ENCODE measurements at regions not wholly inside any gene's neighbourhood (a gene's known extent, or its start where the extent isn't known, plus 50 kb on each side); places are given as distances from the start of the nearest gene placed in this dataset.
"Not testable (repeated sequence)": the region's sequence is repeated elsewhere in the genome, so short reads cannot be mapped to it uniquely, and the experiment has no call there.

DNA sequence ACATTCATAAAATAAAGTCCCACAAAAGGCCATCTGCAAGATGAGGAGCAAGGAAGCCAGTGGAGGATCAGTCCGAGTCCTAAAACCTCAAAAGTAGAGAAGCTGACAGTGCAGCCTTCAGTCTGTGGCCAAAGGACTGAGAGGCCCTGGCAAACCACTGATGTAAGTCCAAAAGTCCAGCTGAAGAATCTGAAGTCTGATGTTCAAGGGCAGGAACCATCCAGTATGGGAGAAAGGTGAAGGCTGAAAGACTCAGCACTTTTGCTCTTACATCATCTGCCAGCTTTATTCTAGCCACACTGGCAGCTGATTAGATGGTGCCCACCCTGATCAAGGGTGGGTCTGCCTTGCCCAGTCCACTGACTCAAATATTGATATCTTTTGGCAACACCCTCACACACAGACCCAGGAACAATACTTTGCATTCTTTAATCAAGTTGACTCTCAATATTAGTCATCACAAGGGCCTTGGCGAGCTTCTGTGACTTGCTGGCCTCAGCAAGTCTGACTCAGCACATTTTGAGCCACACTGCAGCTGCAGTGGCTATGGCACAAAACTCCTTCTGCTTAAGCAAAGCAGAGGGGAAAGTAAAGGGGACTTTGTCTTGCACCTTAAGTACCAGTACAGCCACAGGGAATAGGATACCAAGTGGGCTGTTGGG lies 1370.3 kb upstream of the CITED2 start:
- in situ Hi-C loops (cut with HindIII; ENCODE audit: low sequenced_read_pairs) = no loop called here

DNA sequence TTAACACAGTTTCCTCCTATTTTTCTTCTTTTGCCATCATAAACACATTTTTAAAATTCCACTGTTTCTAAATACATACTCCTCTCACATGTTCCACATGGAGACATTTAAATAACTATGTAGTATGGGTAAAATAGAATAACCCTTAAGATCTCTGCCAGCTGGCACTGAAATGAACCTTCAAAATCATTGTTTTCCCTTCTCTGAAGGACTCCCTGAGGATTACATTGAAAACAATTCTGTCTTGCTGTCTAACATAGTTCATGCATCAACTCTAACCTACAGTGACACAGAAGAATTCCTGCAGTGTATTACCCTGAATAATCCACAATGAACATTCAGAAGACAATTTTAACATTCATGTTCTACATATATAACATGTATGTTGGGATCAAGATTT lies 1361.8 kb upstream of the CITED2 start:
- in situ Hi-C loops (cut with HindIII; ENCODE audit: low sequenced_read_pairs) = no loop called here

DNA sequence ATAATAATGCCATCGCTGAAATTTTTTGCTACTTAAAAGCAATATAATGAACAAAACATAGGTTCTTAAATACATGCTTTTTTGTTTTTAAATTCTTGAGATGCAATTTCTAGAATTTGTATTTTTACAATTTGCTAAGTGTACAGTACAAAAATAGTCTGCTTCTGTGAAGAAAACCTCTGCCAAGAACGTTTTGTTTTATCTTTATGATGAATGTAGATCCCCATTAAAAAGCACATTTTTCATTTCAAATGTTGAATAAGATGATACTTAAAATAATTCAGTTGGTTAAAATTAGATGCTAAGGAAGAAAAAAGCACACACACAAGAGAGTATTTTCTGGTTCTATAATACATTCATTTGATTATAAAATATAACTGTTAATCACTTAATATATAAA lies 1358.5 kb upstream of the CITED2 start:
- in situ Hi-C loops (cut with HindIII; ENCODE audit: low sequenced_read_pairs) = no loop called here

DNA sequence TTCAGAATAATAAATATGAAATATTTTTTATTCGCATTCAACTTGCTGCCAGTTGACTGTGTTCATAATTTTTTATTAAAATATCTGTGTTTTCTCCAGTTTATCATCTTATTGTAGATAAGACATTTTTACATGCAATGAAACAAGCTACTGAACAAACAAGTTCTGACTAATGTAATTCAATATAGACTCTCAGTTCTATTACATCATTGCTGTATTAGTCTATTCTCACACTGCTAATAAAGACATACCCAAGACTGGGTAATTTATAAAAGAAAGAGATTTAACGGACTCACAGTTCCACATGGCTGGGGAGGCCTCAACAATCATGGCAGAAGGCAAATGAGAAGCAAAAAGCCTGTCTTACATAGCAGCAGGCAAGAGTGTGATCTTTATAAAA lies 1357.7 kb upstream of the CITED2 start:
- in situ Hi-C loops (cut with HindIII; ENCODE audit: low sequenced_read_pairs) = no loop called here

DNA sequence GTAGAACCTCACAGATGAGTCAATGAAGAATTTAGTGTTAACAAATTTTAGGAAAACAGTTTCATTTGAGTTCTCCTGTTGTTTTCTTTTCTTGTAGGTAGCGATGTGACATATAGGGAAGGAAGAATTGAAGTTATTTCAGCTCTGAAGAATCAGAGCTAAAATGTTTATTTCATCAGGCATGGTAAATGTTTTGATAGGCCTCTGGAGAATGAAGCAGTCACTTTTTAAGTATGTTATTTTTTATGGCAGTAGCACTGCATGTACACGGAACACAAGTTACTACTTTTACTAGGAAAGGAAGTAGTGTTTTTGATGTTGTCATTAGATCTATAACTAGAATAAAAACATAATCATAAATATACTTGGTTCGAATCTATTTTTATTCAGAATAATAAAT lies 1357.3 kb upstream of the CITED2 start:
- in situ Hi-C loops (cut with HindIII; ENCODE audit: low sequenced_read_pairs) = no loop called here

DNA sequence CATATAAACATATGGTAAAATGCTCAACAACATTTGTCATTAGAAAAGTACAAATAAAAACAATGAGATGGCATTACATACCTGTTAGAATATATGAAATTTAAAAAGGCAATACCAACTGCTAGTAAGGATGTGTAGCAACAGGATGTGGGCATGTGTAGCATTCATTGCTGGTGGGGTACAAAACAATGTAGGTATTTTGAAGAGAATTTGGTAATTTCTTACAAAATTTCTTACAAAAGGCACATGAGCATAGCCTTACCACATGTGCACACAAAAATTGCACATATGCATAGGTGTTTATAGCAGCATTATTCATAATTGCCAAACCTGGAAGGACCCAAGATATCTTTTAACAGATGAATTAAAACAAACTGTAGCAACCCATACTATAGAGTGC lies 1355.1 kb upstream of the CITED2 start:
- in situ Hi-C loops (cut with HindIII; ENCODE audit: low sequenced_read_pairs) = no loop called here

DNA sequence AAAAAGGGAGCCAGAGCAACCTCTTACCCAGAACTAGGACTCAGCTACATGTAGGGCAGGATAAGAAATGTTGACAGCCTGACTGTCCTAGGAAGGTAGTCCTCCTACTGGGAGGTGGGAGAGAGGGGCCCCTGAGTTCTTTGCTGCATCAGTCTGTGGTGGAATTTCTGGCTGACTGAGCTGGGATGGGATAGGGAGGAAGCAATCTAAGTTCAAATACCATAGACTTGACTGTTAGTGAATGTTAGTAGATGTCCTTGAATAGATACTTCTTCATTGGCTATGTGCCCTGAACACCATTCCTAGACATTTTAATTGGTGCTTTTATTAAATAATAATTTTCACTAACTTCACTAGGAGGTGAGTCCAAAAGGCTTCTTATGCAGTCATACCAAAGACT lies 1343.6 kb upstream of the CITED2 start:
- in situ Hi-C loops (cut with HindIII; ENCODE audit: low sequenced_read_pairs) = no loop called here

DNA sequence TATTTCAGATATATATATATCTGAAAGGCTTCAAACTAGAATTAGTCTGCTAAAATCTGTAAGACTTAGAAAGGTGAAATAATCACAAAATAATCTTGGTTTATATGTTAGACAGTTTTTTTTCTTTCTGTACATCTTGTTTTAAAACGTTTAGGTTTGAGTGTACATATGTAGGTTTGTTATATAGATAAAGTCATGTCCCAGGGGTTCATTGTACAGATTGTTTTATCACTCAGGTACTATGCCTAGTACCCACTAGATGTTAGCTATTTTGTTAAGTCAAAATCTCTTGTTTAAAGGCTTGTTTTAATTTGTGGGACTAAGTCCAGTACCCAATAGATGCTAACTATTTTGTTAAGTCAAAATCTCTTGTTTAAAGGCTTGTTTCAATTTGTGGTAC lies 1339.0 kb upstream of the CITED2 start:
- in situ Hi-C loops (cut with HindIII; ENCODE audit: low sequenced_read_pairs) = no loop called here

DNA sequence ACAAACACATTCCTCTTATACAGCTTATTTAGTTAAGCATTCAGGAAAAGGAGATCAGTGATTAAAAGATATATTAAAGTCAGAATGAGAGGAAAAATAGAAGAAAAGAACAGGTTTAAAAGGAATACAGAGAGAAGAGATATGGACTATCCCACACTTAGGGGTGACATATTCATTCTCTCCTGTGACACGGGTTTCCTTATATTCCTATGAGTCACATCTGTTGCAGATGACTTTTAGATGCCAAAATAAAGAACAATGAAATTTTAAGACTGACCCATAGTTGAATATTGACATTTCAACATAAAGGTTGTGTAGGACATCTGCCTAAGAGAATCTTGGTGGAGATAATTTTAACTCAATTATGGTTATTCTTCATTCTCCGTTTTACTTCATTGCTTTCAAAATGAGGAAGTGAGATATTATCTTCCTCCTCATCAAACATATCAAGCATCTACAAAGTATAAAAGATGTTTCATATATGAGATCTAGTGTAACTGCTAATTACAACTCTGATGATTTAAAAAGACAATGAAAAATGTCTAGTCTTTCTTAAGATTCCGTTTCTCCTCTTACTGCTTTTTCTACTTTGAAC lies 1336.7 kb upstream of the CITED2 start:
- in situ Hi-C loops (cut with HindIII; ENCODE audit: low sequenced_read_pairs) = no loop called here

DNA sequence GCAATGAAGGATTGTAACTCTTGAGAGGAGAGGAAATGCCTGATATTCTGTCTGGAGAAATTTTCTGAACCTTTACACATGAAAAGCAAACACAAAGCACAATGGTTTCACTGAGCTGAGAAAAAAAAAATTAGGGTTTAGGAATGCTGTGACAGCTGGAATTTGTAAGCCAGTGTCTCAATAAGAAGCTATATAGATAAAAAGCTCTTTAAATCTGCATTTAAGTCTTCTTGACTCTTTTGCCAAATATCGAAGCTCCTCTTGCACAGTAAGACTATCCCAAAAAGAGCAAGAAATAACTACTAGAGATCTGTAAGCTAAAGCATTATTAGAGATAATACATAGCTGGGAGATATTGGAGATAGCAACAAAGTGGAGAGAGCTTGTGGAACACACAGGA lies 1334.0 kb upstream of the CITED2 start:
- in situ Hi-C loops (cut with HindIII; ENCODE audit: low sequenced_read_pairs) = no loop called here

DNA sequence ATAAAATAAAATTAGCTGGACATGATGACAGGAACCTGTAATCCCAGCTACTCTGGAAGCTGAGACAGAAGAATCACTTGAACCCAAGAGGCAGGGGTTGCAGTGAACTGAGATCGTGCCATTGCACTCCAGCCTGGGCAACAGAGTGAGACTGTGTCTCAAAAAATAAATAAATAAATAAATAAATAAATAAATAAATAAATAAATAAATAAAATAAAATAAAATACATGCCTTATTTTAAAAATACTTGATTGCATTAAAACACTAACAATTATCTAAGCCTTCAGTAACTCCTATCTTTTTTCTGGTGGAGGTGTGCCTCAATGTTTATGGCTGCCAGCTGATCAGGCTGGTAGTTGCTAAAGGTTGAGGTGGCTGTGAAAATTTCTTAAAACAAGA lies 1329.6 kb upstream of the CITED2 start:
- in situ Hi-C loops (cut with HindIII; ENCODE audit: low sequenced_read_pairs) = not testable (repeated sequence)

DNA sequence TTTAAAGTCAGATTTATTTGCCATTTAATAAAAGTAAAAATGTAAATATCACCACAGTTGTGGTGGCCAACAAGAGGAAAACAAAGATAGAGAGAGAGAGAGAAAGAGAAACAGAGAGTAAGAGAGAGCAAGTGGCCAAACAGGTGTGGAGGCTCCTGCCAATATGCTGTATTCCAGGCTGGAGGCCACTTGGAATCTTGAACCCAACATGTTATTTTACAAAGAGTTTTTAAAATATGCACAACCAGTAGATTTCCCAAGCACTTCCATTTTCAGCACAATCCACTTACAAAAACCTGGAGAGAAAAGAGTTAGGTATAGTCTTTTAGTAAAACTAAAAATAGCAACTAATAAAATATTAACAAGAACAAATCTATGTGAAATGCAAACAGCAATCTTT lies 1323.1 kb upstream of the CITED2 start:
- in situ Hi-C loops (cut with HindIII; ENCODE audit: low sequenced_read_pairs) = no loop called here

DNA sequence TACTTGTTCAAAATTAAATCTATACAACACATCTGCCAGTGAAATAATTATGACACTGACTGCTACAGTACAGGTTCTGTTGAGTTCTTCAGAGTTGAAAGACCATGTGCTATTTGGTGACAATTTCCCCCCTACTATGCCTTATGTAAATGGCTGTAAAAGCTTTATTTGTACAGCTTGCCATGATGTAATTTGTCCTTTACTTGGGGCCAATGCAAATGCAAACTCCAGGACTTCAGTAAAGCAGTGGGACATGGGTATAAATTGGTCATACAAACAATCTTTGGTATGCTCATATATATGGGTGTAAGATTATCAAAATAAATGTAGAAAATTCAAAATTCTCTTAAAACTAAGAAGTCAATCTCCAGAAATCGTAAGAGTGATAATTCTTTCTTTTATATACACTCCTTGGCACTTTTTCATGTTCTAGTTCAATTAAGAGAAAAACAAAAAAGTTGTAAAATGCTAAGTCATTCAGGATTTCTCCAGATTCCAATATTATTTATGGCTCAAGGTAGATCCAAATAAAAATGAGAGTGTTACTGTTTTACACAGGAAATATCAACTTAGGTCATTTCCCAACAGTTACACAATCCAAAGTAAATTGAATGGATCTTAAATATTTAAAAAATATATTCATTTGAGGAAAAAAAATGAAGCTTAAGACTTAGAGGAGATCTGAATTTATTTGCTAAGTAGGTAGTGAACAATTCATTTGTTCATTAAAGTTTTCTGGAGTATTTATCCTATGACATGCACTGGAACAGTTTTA lies 1310.5 kb upstream of the CITED2 start:
- in situ Hi-C loops (cut with HindIII; ENCODE audit: low sequenced_read_pairs) = no loop called here

DNA sequence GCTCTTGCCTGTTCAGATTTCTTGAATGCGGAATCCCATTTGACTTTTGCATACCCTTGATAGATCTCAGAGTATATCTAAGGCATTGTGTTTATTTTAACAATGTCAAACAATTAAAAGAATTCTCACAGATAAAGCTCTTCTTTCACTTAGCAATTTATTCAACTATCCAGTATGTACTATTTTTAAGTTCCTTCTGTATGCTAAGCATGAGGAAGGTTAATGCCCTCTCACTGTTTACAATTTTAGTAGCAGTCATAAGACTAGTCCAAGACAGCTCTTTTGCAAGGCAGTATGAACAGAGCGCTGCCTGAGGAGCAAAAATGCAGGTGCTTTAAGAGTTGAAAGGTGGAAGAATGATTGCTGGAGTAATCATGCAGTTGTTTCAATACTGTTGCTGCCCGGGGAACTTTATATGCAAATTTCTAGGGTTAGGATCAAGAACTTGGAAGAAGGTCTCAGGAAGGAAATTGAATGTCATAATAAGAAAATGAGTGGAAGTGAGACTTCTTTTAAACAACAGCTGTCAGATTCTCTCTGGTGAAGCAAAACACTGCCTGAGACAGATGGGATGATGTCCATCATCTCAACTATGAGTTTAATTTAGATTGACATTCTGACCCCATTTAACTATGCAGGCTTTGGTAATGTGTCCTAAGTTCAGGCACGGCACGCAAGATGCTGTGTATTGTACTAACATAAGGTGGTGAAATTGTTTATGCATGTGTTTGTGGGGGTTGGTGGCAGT lies 1303.5 kb upstream of the CITED2 start:
- in situ Hi-C loops (cut with HindIII; ENCODE audit: low sequenced_read_pairs) = no loop called here

DNA sequence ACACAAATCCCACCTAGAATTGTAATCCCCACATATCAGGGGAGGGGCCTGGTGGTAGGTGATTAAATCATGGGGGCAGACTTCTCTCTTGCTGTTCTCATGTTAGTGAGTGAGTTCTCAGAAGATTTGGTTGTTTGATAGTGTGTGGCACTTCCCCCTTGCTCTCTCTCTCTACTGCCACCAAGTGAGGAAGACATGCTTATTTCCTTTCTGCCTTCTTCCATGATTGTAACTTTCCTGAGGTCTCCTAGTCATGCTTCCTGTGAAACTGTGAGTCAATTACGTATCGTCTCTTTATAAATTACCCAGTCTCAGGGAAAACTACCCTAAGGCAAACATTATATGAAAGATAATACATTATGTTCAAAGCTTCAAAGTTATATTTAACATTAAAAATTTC lies 1297.5 kb upstream of the CITED2 start:
- in situ Hi-C loops (cut with HindIII; ENCODE audit: low sequenced_read_pairs) = no loop called here

DNA sequence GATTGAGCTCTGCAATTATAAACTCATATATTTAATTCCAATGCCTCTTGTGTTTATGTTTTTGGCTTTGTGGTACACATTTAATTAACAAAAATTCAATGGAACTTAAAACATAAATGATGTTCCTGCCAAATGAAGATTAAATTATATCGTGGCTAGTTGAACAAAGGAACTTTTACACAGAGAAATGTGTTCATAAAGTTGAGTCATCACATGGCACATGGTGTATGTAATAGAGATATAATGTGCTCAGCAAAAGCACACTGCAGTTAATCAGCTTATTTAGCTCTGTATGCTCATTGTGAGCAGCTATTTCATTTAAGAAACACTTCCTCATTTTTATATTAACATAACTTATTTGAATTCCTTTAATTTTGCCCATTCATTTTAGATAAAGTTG lies 1295.6 kb upstream of the CITED2 start:
- in situ Hi-C loops (cut with HindIII; ENCODE audit: low sequenced_read_pairs) = no loop called here

DNA sequence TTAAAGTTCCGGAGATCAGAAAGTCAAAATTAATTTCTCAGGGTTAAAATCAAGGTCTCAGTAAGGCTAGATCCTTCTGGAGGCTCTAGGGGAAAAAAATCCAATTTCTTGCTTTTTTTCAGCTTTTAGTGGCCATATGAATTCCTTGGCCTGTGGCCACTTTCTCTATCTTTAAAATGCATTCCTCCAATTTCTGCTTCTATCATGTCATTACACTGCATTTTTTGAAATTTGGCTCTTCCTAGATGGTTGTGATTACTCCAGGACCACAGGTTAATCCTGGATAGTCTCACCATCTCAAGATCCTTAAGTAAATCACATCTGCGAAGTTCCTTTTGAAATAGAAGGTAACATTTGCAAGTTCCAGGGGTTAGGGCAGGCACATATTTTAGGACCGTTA lies 1294.9 kb upstream of the CITED2 start:
- in situ Hi-C loops (cut with HindIII; ENCODE audit: low sequenced_read_pairs) = no loop called here

DNA sequence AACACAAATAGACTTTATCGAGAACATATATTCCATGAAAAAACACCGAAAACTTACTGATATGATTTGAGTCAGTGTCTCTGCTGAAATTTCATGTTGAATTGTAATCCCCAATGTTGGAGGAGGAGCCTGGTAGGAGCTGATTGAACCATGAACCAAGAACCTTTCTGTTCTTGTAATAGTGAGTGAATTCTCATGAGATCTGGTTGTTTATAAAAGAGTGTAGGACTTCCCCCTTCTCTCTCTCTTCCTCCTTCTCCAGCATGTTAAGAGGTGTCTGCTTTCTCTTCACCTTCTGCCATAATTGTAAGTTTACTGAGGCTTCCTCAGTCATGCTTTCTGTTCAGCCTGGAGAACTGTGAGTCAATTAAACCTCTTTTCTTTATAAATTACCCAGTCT lies 1289.3 kb upstream of the CITED2 start:
- in situ Hi-C loops (cut with HindIII; ENCODE audit: low sequenced_read_pairs) = no loop called here

DNA sequence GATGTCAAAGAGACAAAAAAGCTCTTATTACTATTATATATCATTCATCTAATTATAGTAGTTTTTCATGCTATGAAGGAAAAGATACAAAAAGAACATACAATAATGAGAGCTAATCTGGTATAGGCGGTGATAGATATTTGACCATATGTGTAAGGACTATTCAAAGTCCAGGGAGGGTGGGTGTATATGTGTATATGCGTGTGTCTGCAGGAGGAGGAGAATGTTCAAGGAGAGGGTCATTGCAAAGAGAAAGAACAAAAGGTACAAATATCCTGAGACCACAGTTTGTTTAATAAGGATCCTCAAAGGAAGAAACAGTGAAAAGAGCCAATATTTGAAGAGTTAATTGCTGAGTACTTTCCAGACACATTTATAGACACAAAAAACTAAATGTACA lies 1288.6 kb upstream of the CITED2 start:
- in situ Hi-C loops (cut with HindIII; ENCODE audit: low sequenced_read_pairs) = no loop called here

DNA sequence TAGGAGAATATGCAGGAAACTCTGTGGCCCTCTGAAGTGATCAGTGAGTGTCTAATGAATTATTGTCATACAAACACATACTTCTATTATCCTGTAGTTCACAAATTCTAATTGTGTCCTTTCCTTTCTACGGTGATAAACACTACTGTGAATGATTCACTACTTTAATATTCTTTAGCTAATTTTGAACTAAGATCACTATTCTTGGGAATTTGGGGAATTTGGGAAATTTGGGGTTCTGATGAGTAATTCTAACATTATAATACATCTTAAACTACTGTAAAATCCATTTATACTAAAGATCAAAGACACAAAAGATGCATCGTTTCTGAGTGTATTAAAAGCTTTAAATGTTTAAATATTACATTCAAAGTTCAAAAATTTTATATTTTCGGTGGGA lies 1287.2 kb upstream of the CITED2 start:
- in situ Hi-C loops (cut with HindIII; ENCODE audit: low sequenced_read_pairs) = no loop called here

DNA sequence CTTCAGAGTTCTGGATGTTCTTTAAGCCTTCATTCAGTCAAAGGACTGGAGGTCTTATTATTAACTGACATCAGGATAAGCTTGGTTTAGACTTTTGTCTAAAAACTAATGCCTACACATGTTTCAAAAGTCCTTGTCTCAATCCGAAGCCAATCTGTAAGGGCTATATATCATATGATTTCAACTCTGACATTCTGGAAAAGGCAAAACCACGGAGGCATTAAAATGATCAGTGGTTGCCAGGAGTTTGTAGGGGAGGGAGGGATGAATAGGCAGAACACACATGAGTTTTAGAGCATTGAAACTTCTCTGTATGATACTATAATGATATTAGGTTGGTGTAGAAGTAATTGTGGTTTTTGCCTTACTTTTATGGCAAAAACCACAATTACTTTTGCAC lies 1285.8 kb upstream of the CITED2 start:
- in situ Hi-C loops (cut with HindIII; ENCODE audit: low sequenced_read_pairs) = no loop called here

DNA sequence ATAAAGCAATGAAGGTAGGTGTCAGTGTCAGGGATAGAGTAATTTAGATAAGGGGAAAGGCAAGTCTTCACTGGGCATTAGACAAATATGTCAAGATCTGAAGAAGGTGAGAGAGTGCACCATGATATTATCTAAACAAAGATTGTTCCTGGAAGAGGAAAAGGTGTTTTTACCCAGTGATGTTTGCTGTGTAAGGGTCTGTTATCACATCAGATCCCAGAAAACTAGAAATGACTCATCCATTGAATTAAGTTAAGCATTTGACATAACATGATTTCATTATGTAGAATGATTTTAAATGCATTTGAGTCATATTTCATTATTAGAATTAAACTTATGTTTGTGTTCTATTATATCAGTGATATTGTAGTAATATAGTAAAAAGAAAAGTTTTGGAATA lies 1279.5 kb upstream of the CITED2 start:
- in situ Hi-C loops (cut with HindIII; ENCODE audit: low sequenced_read_pairs) = no loop called here
